GM18858 (cell line): ENCODE measurements at regions not wholly inside any gene's neighbourhood (a gene's known extent, or its start where the extent isn't known, plus 50 kb on each side); places are given as distances from the start of the nearest gene placed in this dataset.

Source experiments
- ATAC-seq: cut with Tn5 transposase; IDR thresholded peaks from one replicate; pipeline ENCODE4 v1.9.1; 2021; ENCODE audit not compliant: unreplicated experiment

DNA sequence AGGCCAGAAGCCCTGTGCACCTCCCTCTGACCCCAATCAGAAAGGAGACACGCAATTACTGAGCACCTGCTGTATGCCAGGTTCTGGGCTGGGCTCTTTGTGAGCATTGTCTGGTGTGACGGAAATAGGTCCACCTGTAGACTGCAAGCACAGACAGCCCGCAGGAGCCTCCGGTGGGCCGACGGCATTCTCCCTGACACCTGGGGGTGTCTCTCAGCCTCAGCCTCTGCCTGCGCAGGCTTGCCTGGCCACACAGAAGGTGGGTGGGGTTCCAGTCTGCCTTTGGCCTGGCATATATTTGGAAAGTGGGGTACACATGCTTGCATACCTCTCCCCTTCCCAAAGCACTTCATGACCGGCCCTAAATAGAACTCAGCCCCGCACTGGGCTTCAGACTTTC, 129.3 kb downstream of the BUD13 start:
- no peak for ATAC-seq

DNA sequence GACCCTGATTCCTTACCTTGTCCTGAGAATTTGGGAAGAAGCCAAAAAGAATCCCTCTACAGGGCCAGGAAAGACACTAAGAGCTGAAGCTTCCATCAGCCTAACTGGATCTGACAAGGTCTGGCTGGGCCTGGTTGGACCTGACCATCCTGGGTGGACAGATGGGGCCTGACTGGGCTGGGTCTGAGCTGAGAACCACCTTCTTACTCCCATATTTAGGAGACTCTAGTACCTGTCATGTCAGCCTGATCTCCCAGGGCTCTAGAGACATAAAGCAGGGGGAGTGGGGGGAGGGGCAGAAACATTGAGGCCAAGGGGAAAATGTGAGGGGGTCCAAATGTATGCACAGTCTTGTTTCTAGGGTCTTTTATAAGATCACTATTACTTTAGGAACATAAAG, 129.9 kb downstream of the BUD13 start:
- no peak for ATAC-seq

DNA sequence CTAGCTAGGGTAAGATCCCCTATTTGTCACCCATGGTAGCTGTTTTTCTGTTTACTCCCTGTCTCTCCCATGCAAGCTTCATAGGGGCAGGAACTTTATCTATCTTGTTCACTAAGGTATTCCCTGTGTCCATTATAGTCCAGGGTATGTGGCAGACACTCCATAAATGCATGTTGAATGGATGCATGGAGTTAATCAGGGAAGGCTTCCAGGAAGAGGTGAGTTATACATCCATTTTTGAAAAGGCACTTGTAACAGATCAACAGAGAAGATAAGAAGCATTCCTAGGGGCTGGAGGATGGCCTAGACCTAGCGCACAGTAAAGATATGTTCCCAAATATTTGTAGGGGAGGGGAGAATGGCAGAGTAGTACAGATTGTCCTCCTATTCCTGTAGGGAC, 130.3 kb downstream of the BUD13 start:
- ATAC-seq, result no peak

DNA sequence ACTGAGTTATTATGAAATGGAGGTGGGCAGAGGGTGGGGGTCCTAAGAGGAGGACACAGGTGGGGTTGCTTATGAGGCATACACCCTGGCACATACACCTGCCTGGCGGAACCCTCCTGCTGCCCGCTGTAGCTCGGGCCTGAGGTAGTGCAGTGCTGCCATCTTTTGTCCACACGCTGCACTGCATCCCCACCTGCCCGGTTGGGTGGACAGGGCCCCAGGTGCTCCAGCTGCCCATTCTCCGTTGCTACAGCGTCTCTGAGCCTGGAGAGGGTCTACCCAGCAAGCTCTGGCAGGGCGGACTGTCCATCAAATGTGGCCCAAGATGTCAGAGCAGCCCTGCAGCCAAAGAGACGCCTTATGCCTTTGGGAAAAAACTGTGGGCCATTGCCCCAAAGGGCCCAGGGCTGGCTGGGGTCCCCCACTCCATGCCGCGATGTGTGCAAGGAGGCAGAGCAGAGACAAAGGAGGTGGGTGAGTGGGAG, 131.2 kb downstream of the BUD13 start:
- ATAC-seq, result no peak

DNA sequence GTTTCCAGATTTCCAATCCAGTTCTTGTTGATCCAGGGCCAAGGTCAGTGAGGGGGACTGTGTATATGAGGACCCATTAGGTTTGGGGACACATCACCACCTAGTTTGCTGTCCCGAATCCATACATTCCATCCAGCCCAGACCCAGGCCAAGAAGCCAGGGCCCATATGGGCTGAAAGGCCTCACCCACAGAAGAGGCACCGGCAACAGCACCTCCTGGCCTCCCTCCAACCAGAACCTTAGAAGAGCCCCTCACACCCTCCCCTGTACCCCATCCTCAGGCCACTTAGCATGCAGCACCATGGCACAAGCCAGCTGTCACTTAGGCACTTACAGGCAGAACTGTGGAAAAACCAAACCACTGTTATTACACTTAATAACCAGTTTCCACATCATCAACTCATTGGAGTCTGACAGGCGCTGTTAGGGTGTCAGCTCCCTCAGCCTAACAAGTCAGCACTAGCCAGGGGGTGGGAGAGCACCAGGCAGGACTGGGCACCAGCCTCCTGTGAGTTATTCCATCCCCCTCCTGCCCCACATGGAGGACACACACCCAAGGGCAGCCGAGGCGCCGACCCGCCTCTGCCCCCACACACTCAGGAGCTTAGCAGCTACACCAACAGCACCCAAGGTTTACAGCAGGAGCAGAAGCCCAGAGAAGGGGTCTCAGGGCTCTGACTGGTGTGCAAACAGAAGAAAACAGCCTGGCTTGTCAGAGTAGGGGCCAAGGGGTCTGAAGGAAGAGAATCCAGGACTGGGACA, 132.0 kb downstream of the BUD13 start:
- no peak for ATAC-seq

DNA sequence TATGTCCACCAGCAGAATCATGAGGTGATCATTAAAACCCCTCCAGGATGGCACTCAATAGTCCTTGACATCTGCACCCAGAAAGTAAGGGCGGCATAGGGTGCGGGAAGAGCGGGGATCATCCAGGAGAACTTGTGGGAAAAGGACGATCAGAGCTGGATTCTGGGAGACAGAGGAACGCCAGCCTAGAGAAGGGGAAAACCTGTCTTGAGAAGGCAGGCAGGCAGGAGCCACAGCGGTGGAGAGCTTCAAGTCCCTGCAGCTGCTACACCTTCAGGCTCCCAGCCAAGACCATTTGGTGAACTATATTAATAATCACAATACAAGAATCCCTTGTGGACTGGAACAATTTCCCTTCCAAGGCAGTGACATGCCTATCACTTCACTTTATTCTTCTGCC, 134.3 kb downstream of the BUD13 start:
- no peak for ATAC-seq

DNA sequence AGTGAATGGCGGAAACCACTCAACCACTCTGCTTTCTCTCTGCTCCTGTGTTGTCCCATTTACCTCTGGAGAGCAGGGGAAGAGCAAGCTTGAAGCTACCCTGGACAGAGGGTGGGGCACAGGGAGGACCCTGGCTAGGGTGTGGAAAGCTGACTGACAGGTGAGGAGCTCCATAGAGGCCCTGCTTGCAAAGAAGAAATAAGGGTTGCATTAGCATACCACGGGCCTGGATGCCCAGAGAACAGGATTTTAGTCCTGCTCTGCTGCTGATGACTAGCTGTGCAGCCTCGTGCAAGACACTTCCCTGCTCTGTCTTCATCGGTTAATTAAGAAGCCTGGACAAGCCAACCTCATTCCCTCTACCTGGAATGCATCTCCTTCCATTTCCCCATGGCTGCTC, 135.0 kb downstream of the BUD13 start:
- ATAC-seq, result no peak

DNA sequence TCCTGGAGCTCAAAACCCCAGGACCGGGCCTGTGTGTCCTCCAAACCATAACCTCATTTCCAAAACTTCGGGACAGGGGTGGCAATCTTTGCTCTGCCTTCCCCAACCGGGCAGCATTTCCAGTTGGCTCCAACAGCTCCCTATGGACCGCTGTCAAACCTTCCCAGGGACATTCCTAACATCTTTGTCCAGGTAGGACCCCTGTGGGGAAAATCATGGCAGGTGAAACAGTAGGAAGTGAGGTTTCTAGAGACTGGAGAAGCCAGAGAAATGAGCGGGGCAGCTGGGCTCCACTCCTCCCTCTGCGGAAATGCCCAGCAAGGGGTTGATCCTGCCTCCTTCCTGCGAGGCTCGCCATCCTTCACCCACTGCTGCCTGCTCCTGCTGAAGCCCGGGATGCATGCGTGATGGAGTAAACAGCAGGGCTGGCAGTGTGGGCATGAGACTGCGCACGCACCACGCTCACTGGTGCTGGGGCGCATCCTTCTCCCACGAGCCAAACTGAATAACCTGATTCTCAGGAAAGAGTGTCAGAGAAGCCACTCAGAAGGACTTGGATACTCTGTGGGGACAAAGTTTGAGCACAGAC, 136.4 kb downstream of the BUD13 start:
- ATAC-seq, result no peak

DNA sequence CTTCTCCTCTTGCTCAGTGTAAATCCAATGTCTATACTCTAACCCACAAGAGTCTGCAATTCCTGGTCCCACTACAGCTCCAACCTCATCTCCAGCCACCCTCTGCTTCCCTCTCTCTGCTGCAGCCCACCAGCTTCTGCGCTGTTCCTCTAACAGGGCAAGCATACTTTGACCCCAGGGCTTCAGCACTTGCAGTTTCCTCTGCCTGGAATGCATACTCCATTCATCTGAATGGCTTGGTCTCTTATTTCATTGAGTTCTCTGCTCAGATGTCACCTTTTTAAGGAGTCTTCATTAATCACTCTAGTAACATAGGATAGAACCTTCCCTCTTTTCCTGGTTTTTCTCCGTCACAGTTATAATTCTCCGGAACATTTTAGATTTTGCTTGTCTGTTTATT, 141.6 kb downstream of the BUD13 start:
- ATAC-seq, result no peak

DNA sequence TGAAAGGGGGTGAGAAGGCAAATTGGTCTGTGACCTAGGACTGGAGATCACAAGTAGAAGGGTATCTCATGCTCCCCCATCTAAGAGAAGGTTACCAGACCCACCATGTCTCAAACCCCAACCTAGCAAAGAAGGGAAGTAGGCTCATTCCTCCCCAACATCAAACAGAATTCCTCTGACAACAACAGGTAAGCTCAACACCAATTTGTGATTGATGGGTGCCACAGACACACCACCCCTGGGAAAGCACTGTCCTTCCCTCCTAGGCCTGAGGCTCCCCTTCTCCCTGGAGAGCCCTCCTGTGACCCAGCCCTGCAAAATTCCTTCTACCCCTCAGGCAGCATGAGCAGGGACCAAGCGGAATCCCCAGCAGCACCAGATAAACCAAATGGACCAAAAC, 154.3 kb downstream of the BUD13 start:
- ATAC-seq, result no peak

DNA sequence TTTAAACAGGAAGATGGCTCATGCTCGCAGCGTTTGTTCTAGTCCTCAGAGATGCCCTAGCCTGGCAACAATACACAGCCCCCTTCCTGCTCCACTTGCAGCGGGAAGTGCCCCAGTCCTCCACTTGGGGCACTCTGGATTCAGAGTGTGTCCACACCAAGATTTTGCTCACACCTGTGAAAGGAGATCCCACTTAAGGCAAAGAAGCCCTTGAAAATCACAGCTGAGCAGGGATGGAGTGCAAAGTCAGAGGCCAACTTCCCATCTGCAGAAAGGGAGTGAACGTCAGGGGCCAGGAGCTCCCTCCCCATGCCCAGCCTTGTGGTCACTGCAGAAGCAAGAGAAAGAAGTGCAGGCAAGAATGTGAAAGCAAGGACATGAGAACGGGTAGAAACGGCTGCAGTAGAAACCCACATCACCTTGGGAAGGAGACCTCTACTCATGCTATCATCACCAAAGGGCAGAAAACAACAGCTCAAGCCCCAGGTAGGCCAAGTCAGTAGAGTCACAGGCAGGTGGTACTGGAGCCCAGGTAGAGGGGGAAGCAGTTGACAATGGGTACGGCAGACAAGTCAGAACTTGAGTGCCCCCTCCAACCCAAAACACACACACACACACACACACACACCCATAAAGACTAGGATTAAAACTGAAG, 157.4 kb downstream of the BUD13 start:
- ATAC-seq, result no peak

DNA sequence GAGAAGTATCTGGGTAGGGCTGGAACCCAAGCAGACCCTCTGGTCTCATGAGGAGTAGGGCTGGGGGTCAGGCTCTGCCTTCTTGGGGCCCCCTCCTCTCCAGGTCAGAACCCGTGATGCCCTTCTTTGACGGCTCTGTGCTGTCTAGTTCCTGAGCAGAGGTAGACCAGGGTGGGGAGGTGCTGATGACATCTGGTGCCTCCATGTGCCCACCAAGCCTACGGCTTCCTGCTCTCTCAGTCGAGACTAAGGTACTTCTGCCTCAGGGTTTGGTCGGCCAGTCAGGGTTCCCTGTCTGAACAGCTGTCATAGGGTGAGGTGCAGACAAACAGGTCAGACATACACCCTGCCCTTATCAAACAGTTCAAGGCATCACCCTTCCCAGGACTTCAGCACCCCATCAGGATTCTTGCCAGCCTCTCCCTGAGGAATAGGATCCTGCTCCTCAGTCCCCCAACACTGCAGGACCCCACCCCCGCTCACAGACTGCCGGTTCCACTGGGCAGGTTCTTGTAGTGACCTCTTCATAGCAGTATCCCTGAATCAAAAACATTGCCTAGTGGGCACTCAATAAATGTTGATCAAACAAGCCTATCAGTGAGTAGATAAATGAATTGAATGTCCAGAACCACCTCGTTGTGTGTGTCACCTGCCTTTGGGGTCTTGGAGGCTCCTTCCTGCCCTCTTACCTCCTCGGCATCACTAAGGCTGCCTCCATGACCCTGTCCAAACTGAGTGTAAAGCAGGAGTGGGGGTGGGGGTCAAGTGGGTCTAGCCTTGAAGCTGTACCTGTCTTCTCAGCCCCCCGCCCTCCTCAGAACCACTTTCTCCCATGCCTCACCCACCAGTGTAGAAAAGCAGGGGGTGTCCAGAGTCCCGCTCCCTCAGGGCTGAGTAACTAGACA, 158.2 kb downstream of the BUD13 start:
- ATAC-seq, result no peak

DNA sequence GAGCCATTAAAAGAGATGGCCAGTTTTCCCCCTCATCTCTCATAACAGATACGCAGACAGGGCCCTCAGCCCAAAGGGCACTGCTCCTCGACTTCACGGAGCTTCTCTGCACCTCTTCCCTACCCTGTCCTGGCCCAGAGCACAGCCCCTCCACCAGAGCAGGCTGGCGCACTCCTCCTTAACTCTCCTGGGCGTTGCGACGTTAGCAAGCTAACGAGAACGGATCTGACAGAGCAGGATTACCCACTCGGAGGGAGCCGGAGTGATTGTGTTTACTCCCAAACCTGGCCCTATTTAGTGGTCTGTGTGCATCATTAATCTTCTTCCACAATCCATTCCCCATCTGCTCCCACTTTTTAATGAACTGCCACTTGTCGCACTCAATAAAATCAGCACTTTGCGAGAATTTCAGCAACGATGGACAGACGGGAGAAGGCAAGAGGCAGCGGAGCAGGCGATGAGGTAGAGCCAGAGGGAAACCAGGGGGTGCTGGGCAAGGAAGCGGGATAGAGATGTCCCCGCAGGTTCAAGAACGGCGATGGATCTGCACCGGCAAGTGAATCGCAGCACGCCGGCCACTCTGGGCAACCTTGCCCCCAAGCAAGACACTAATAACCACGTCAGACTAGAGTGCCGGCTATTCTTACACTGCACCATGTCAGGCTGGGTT, 159.4 kb downstream of the BUD13 start:
- ATAC-seq, result no peak

DNA sequence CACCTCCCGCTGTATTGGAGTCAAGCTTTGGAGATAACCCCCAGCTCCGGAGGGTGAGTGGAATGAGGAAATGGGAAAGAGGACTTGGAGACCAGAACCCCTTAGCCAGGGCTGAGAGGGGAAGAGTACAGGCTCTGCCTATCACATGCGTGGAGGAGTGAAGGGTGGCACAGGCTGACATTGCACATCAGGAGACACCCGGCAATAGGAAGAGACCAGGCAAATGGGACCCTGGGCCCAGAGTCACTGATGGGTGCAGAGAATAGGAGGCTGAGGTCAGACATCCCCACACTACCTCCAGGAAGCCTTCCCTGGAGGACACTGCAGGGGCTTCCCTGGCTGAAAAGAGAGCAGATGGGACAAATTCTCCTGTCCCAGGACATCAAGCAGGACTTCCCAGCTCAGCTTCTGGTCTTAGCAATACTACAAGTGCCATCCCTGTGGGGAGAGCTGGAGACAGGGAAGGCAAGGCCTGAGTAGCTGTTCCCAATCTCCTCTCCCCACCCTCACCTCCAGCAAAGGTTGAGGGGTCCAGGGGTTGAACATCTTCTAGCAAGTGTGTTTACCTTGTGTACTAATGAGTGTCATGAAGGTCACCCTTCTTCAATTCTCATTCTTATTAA, 160.7 kb downstream of the BUD13 start:
- no peak for ATAC-seq

DNA sequence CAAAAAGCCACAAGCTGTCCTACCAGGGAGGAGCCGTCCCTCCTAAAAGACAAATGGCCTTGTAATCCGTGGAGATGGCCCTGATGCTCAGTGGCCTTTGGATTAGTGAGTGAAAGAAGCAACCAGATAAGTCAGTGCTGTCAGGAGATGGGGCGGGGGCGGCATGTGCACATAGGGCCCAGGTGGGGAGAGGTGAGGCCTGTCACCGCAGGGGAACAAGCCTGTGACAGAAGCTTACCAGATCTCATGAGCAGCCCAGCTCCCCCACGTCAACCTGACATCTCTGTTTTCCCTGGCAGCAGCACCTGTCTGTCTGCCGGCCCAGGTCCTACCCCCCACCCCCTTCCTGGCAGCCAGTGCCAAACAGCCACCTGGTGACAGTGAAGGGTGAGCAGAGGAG, 162.6 kb downstream of the BUD13 start:
- ATAC-seq, result no peak

DNA sequence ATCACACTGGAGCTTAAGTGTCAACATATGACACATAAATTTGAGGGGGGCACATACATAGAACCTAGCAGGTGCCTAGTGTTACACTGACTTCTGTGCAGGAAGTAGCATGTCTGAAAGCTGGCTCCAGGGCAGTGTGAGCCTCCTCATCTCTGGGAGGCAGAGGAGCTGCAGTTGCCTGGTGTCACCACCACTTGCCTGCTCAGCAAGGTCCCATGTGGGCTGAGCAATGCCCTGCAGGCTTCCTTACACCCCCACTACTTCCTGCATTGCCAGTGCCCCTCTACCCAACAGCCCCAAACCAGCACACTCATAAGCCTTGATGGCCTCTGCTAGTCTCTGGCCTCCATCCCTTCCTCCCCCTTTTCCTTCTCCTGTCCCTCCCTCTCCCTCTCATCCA, 165.8 kb downstream of the BUD13 start:
- no peak for ATAC-seq

DNA sequence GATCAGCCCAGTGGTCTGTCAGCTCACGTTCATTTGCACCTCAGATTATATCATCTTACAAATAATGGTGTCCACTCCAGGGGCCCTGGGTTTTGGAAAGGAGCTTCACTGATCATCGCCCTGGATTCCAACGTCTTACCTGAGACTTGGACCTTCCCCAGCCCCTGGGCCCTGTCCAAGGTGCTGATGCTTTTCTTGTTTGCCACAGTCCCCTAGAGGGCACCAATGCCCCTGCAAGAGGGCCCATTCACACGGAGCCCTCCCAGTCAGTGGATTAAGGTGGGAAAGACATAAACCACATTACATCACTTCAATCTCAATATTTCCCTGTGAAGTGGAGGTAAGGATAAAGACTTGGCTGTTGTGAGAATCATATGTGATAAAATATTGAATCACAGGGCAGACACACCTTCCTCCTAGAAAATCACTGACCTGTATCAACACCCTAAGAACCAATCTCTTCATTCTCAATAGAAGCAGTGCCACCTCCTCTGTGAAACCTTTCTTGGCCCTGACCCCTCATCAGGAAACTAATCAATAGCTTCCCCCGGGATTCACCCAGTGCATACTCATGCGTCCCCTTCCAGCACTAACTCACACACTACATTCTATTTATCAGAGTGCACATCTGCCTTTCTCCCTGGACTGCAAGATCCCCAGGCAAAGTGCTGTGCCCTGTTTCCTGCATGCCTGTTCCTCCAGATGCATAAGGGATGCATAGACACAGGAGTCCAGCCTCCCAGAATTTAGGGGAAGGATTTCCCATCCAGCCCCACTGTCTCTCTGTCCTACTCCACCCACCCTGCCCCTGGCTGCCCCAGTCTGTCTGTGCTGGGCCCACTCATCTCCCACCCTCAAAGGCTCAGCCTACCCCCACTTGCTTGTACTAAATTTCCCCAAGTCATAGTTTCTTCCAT, 167.0 kb downstream of the BUD13 start:
- no peak for ATAC-seq

DNA sequence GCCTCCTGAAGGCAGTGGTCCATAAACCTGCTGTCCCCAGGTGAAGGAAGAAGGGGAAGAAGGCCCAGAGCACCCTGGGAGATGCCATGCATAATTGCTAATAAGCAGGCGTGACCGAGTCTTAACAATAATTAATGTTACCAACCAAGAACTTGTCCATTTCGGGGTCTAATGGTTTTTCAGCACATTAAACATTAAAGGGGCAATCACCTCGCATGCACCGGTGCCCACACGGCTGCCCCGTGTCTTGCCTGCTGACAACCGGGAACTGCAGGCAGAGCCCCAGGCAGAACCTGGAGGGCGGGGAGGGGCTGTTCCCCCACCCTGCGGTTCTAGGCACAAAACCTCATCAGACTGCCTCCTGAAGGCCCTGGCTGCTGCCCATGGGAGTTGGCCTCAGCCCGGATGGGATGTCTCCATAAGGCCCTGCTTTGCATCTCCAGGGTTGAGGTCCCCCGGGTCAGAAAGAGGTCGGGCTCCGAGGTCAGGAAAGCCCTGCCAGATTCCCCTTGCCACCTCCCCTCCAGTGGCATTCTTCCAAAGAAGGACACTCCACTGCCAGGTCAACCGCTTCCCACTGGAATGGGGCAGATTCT, 169.0 kb downstream of the BUD13 start:
- ATAC-seq, result no peak

DNA sequence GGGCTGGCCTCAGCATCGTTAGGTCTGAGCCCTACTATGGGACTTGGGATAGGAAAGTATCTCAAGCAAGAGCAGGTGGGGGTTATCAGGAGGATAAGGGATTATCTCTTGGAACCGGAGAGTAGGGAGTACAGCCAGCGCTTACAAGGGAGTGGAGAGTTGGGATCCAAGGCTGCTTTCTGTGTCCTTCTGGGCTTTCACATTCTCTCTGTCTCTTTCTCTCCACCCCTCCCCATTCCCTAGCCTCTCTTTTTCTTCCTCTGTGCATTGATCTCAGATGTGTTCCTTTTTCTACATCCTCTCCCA, 170.2 kb downstream of the BUD13 start:
- no peak for ATAC-seq
